ENCODE measurements at regions not wholly inside any gene's neighbourhood (a gene's known extent, or its start where the extent isn't known, plus 50 kb on each side); places are given as distances from the start of the nearest gene placed in this dataset.
"Not testable (repeated sequence)": the region's sequence is repeated elsewhere in the genome, so short reads cannot be mapped to it uniquely, and the experiment has no call there.

- DNase-seq, result no peak
Measured at GRCh38 chr12:126218697-126219096, 1153.5 kb downstream of the AACS start.

- no peak for DNase-seq
Measured at GRCh38 chr12:126219139-126219538, 1153.9 kb downstream of the AACS start.

- DNase-seq, result no peak
Measured at GRCh38 chr12:126219654-126220279, 1154.5 kb downstream of the AACS start.

GRCh38 chr12:126224032-126224431, 1158.8 kb downstream of the AACS start:
- no peak for DNase-seq

GRCh38 chr12:126228936-126229335, 1163.7 kb downstream of the AACS start:
- DNase-seq, result no peak

- no peak for DNase-seq
Measured at GRCh38 chr12:126232711-126233110, 1167.5 kb downstream of the AACS start.

- DNase-seq, result no peak
Measured at GRCh38 chr12:126233625-126234024, 1168.4 kb downstream of the AACS start.

- DNase-seq, result no peak
Measured at GRCh38 chr12:126243814-126244440, 1178.7 kb downstream of the AACS start.

GRCh38 chr12:126247936-126248335, 1182.7 kb downstream of the AACS start:
- no peak for DNase-seq

- DNase-seq, result no peak
Measured at GRCh38 chr12:126248871-126249403, 1183.7 kb downstream of the AACS start.

GRCh38 chr12:126258190-126258589, 1193.0 kb downstream of the AACS start:
- DNase-seq, result no peak

- no peak for DNase-seq
Measured at GRCh38 chr12:126262829-126263228, 1197.6 kb downstream of the AACS start.

- DNase-seq, result no peak
Measured at GRCh38 chr12:126268222-126268621, 1203.0 kb downstream of the AACS start.

- DNase-seq, result no peak
Measured at GRCh38 chr12:126271159-126271558, 1205.9 kb downstream of the AACS start.

- DNase-seq, result no peak
Measured at GRCh38 chr12:126282691-126283090, 1217.5 kb downstream of the AACS start.

- no peak for DNase-seq
Measured at GRCh38 chr12:126286203-126286602, 1221.0 kb downstream of the AACS start.

GRCh38 chr12:126290456-126290855, 1225.2 kb downstream of the AACS start:
- no peak for DNase-seq

GRCh38 chr12:126291987-126292386, 1226.8 kb downstream of the AACS start:
- DNase-seq, result not testable (repeated sequence)

GRCh38 chr12:126295652-126296051, 1230.4 kb downstream of the AACS start:
- no peak for DNase-seq

GRCh38 chr12:126309278-126309677, 1244.0 kb downstream of the AACS start:
- DNase-seq, result no peak

- no peak for DNase-seq
Measured at GRCh38 chr12:126312457-126312856, 1247.2 kb downstream of the AACS start.

- DNase-seq, result no peak
Measured at GRCh38 chr12:126316411-126316810, 1251.2 kb downstream of the AACS start.

GRCh38 chr12:126337556-126338441, 1272.6 kb downstream of the AACS start:
- no peak for DNase-seq

- DNase-seq, result no peak
Measured at GRCh38 chr12:126342866-126343265, 1277.6 kb downstream of the AACS start.

All from NCI-H1048 (cell line).